Lung (tissue), 11 donors: ENCODE measurements at regions not wholly inside any gene's neighbourhood (a gene's known extent, or its start where the extent isn't known, plus 50 kb on each side); places are given as distances from the start of the nearest gene placed in this dataset.

Experiments
- ATAC-seq: fragments of 200-7000 bp; cut with Tn5 transposase; one replicate; pipeline ENCODE4 v1.9.1; 2020; ENCODE audit warnings: moderate number of reproducible peaks; ENCODE audit not compliant: insufficient read depth, low FRiP score
- DNase-seq, 3 donors: peaks; one replicate each; pipeline ENCODE4 v3.0.0-alpha.2; 2013 to 2017
- H3K27ac ChIP-seq, 2 donors: one replicate each; pipeline ENCODE4 v1.5.1; 2013; ENCODE audit warnings: mild to moderate bottlenecking in 2 of 2, moderate library complexity in 2 of 2, control low read depth in 1 of 2, inconsistent platforms in 1 of 2, low read depth in 1 of 2, low read length in 1 of 2
- H3K27me3 ChIP-seq, 3 donors: one replicate each; pipeline ENCODE4 v1.5.1; 2013; ENCODE audit warnings: low read length in 2 of 3; ENCODE audit not compliant: control insufficient read depth in 3 of 3, insufficient read depth in 3 of 3
- H3K36me3 ChIP-seq, 4 donors: one replicate each; pipeline ENCODE4 v1.5.1; 2013; ENCODE audit warnings: low read length in 4 of 4, mild to moderate bottlenecking in 1 of 4, moderate library complexity in 1 of 4; ENCODE audit not compliant: control insufficient read depth in 4 of 4, insufficient read depth in 4 of 4
- H3K4me1 ChIP-seq, 5 donors: one replicate each; pipeline ENCODE4 v1.5.1; 2013; ENCODE audit warnings: low read length in 5 of 5, mild to moderate bottlenecking in 2 of 5, moderate library complexity in 1 of 5; ENCODE audit not compliant: control insufficient read depth in 5 of 5, insufficient read depth in 5 of 5
- H3K4me3 ChIP-seq: one replicate; pipeline ENCODE4 v1.5.1; 2013; ENCODE audit warnings: mild to moderate bottlenecking, control low read depth, moderate library complexity
- H3K9ac ChIP-seq, 2 donors: one replicate each; pipeline ENCODE4 v1.5.1; 2013; ENCODE audit warnings: low read length in 2 of 2, control low read depth in 1 of 2; ENCODE audit not compliant: insufficient read depth in 1 of 2
- H3K9me3 ChIP-seq, 4 donors: one replicate each; pipeline ENCODE4 v1.5.1; 2013; ENCODE audit warnings: low read length in 3 of 4, mild to moderate bottlenecking in 1 of 4, moderate library complexity in 1 of 4; ENCODE audit not compliant: control insufficient read depth in 4 of 4, insufficient read depth in 3 of 4
- CTCF ChIP-seq: IDR thresholded peaks from 2 replicates; pipeline ENCODE4 v1.5.1; 2012; ENCODE audit warnings: mild to moderate bottlenecking; ENCODE audit errors: control extremely low read depth, extremely low read depth
- WGBS, 2 donors: extraction: QIAGEN DNeasy Blood & Tissue Kit; methylation state at CpG; one replicate each; pipeline ENCODE4 v1.1.7; 2013; 5-methylcytosine and 5-hydroxymethylcytosine counted together
- donor health status: control.
- donor health status: control.
- donor health status: Bipolar disorder and iron deficiency.
- donor health status: healthy.
- donor health status: DM: yes; HTN: yes; CAD: no.

GRCh38 chr1:38524025-38524641 is 335.4 kb downstream of the RRAGC start:
- Histone ChIP-seq H3K9me3 (peaks cover 0 to 4% (median 0%) of the 10 kb centered on the region in 4 donors), H3K36me3 (no peaks in the 10 kb centered on the region), H3K27me3 (peaks cover 0 to 10% (median 0%) of the 10 kb centered on the region in 3 donors), H3K9ac (no peak overlapping the region), H3K4me3 (no peak overlapping the region), H3K27ac (no peak overlapping the region), H3K4me1 (peaks cover 0 to 5% (median 0%) of the 10 kb centered on the region in 5 donors)
- ATAC-seq = no peak
- TF ChIP-seq CTCF = no peak
- DNase-seq = no peak
- WGBS, 2 donors = 89 to 90% methylated on average over 8 of the region's 8 CpGs

- 89 to 91% methylated on average over 7 of the region's 7 CpGs for WGBS, 2 donors
Measured at GRCh38 chr1:38523568-38523939, 336.0 kb downstream of the RRAGC start.

GRCh38 chr1:38522915-38523567 is 336.5 kb downstream of the RRAGC start:
- TF ChIP-seq CTCF = no peak
- Histone ChIP-seq H3K27me3 (peaks cover 0 to 9% (median 0%) of the 10 kb centered on the region in 3 donors), H3K4me1 (no peaks in the 10 kb centered on the region), H3K4me3 (no peak overlapping the region), H3K27ac (no peak overlapping the region), H3K9ac (no peak overlapping the region), H3K36me3 (no peaks in the 10 kb centered on the region), H3K9me3 (peaks cover 0 to 4% (median 0%) of the 10 kb centered on the region in 4 donors)
- 73 to 77% methylated on average over 10 of the region's 10 CpGs for WGBS, 2 donors
- DNase-seq (no peak), ATAC-seq (no peak)

More at GRCh38 chr1:38523568-38523939, 336.0 kb downstream of the RRAGC start:
- no peak overlapping the region for H3K4me3 ChIP-seq
- no peak for TF ChIP-seq CTCF
- no peak overlapping the region for H3K9ac ChIP-seq
- ATAC-seq = no peak
- no peak for DNase-seq
- H3K9me3 ChIP-seq = peaks cover 0 to 4% (median 0%) of the 10 kb centered on the region in 4 donors
- H3K36me3 ChIP-seq = no peaks in the 10 kb centered on the region
- peaks cover 0 to 10% (median 0%) of the 10 kb centered on the region in 3 donors for H3K27me3 ChIP-seq
- H3K27ac ChIP-seq = no peak overlapping the region
- H3K4me1 ChIP-seq = peaks cover 0 to 1% (median 0%) of the 10 kb centered on the region in 5 donors
